Smooth muscle cell (in vitro differentiated cells): ENCODE measurements at regions not wholly inside any gene's neighbourhood (a gene's known extent, or its start where the extent isn't known, plus 50 kb on each side); places are given as distances from the start of the nearest gene placed in this dataset.

Experiments used
- DNase-seq: peaks from one replicate; lab custom pipeline; 2025; ENCODE audit not compliant: unreplicated experiment; lab: John Stamatoyannopoulos, UW
- H2AFZ ChIP-seq: fragments of 200-600 bp; sonication (generic); 2 replicates; pipeline ENCODE4 v1.6.0; 2016; ENCODE audit warnings: antibody characterized with exemption, low read depth, mild to moderate bottlenecking
- H3F3A ChIP-seq: fragments of 200-600 bp; sonication (generic); 2 replicates; pipeline ENCODE4 v1.6.0; 2017; ENCODE audit warnings: antibody characterized with exemption, low read depth
- H3K27ac ChIP-seq: fragments of 200-600 bp; sonication (generic); 2 replicates; pipeline ENCODE4 v1.5.1; 2016; ENCODE audit warnings: low read depth, mild to moderate bottlenecking
- H3K27me3 ChIP-seq: fragments of 200-600 bp; sonication (generic); 2 replicates; pipeline ENCODE4 v1.6.1; 2016; ENCODE audit warnings: low read depth, mild to moderate bottlenecking
- H3K36me3 ChIP-seq: fragments of 200-600 bp; sonication (generic); 2 replicates; pipeline ENCODE4 v1.5.1; 2016; ENCODE audit warnings: low read depth
- H3K4me1 ChIP-seq: fragments of 200-600 bp; sonication (generic); 2 replicates; pipeline ENCODE4 v1.5.1; 2016; ENCODE audit warnings: low read depth
- H3K4me2 ChIP-seq: fragments of 200-600 bp; sonication (generic); 2 replicates; pipeline ENCODE4 v1.6.0; 2016; ENCODE audit warnings: mild to moderate bottlenecking
- H3K4me3 ChIP-seq: fragments of 200-600 bp; sonication (generic); 2 replicates; pipeline ENCODE4 v1.5.1; 2016; ENCODE audit warnings: mild to moderate bottlenecking
- H3K79me2 ChIP-seq: fragments of 200-600 bp; sonication (generic); 2 replicates; pipeline ENCODE4 v1.6.0; 2016; ENCODE audit warnings: low read depth, mild to moderate bottlenecking
- H3K9ac ChIP-seq: fragments of 200-600 bp; sonication (generic); 2 replicates; pipeline ENCODE4 v1.6.0; 2016; ENCODE audit warnings: low read depth
- H3K9me3 ChIP-seq: fragments of 200-600 bp; sonication (generic); replicated peaks from 2 replicates; pipeline ENCODE4 v1.5.1; 2016; ENCODE audit warnings: low read depth
- H4K20me1 ChIP-seq: fragments of 200-600 bp; sonication (generic); 2 replicates; pipeline ENCODE4 v1.6.0; 2016; ENCODE audit warnings: low read depth
- CTCF ChIP-seq: fragments of 200-600 bp; sonication (generic); IDR thresholded peaks from 2 replicates; pipeline ENCODE4 v1.5.1; 2017; ENCODE audit warnings: borderline replicate concordance, mild to moderate bottlenecking, antibody characterized with exemption; ENCODE audit not compliant: insufficient read depth, poor library complexity, severe bottlenecking
- WGBS: methylation state at CpG from one replicate; pipeline ENCODE4 v1.1.7; 2016; ENCODE audit warnings: low lambda C conversion rate; 5-methylcytosine and 5-hydroxymethylcytosine counted together

GRCh38 chr4:1470816-1471442, 64.7 kb upstream of the NKX1-1 start:
- Histone ChIP-seq H3K27me3 (no peaks in the 10 kb centered on the region), H2AFZ (no peak overlapping the region), H3K4me1 (no peaks in the 10 kb centered on the region), H3K4me3 (no peak overlapping the region), H3F3A (no peaks in the 10 kb centered on the region), H3K9ac (no peak overlapping the region), H3K79me2 (no peaks in the 10 kb centered on the region), H3K9me3 (no peaks in the 10 kb centered on the region), H3K4me2 (no peak overlapping the region), H3K36me3 (no peaks in the 10 kb centered on the region), H4K20me1 (no peaks in the 10 kb centered on the region), H3K27ac (no peak overlapping the region)
- no peak for TF ChIP-seq CTCF
- 91% methylated on average over 12 of the region's 12 CpGs for WGBS
- DNase-seq, result no peak

GRCh38 chr4:1470393-1470670, 64.1 kb upstream of the NKX1-1 start:
- H3K9ac ChIP-seq, result no peak overlapping the region
- no peak for TF ChIP-seq CTCF
- WGBS, result 87% methylated on average over 4 of the region's 7 CpGs

GRCh38 chr4:1469607-1470392, 63.6 kb upstream of the NKX1-1 start:
- no peak for DNase-seq
- Histone ChIP-seq H3K79me2 (no peaks in the 10 kb centered on the region), H3K36me3 (no peaks in the 10 kb centered on the region), H3K4me3 (no peak overlapping the region), H2AFZ (no peak overlapping the region), H3K27me3 (no peaks in the 10 kb centered on the region), H3K4me1 (no peaks in the 10 kb centered on the region), H3K4me2 (no peak overlapping the region), H3K9me3 (no peaks in the 10 kb centered on the region), H3F3A (no peaks in the 10 kb centered on the region), H4K20me1 (no peaks in the 10 kb centered on the region), H3K9ac (no peak overlapping the region), H3K27ac (no peak overlapping the region)
- TF ChIP-seq CTCF, result no peak
- 92% methylated on average over 24 of the region's 24 CpGs for WGBS

More at GRCh38 chr4:1470393-1470670, 64.1 kb upstream of the NKX1-1 start:
- Histone ChIP-seq H3K79me2 (no peaks in the 10 kb centered on the region), H3K4me2 (no peak overlapping the region), H3F3A (no peaks in the 10 kb centered on the region), H3K36me3 (no peaks in the 10 kb centered on the region), H3K9me3 (no peaks in the 10 kb centered on the region), H3K27me3 (no peaks in the 10 kb centered on the region), H4K20me1 (no peaks in the 10 kb centered on the region), H2AFZ (no peak overlapping the region), H3K4me1 (no peaks in the 10 kb centered on the region), H3K4me3 (no peak overlapping the region), H3K27ac (no peak overlapping the region)
- no peak for DNase-seq

GRCh38 chr4:1469043-1469442, 62.8 kb upstream of the NKX1-1 start:
- H4K20me1 ChIP-seq, result no peaks in the 10 kb centered on the region
- no peak overlapping the region for H3K9ac ChIP-seq
- 76% methylated on average over 6 of the region's 6 CpGs for WGBS
- H3K79me2 ChIP-seq, result no peaks in the 10 kb centered on the region
- H3K36me3 ChIP-seq, result no peaks in the 10 kb centered on the region
- H3K27ac ChIP-seq, result no peak overlapping the region
- TF ChIP-seq CTCF, result no peak
- H3K27me3 ChIP-seq, result no peaks in the 10 kb centered on the region
- no peak for DNase-seq
- H3K4me3 ChIP-seq, result no peak overlapping the region
- H3K9me3 ChIP-seq, result no peaks in the 10 kb centered on the region
- H3F3A ChIP-seq, result no peaks in the 10 kb centered on the region
- H3K4me1 ChIP-seq, result no peaks in the 10 kb centered on the region
- no peak overlapping the region for H2AFZ ChIP-seq
- H3K4me2 ChIP-seq, result no peak overlapping the region
